Lung (tissue), 11 donors: ENCODE measurements at regions not wholly inside any gene's neighbourhood (a gene's known extent, or its start where the extent isn't known, plus 50 kb on each side); places are given as distances from the start of the nearest gene placed in this dataset.

ENCODE experiments used
- ATAC-seq: fragments of 200-7000 bp; cut with Tn5 transposase; one replicate; pipeline ENCODE4 v1.9.1; 2020; ENCODE audit warnings: moderate number of reproducible peaks; ENCODE audit not compliant: insufficient read depth, low FRiP score
- DNase-seq, 3 donors: peaks; one replicate each; pipeline ENCODE4 v3.0.0-alpha.2; 2013 to 2017
- H3K27ac ChIP-seq, 2 donors: one replicate each; pipeline ENCODE4 v1.5.1; 2013; ENCODE audit warnings: mild to moderate bottlenecking in 2 of 2, moderate library complexity in 2 of 2, control low read depth in 1 of 2, inconsistent platforms in 1 of 2, low read depth in 1 of 2, low read length in 1 of 2
- H3K27me3 ChIP-seq, 3 donors: one replicate each; pipeline ENCODE4 v1.5.1; 2013; ENCODE audit warnings: low read length in 2 of 3; ENCODE audit not compliant: control insufficient read depth in 3 of 3, insufficient read depth in 3 of 3
- H3K36me3 ChIP-seq, 4 donors: one replicate each; pipeline ENCODE4 v1.5.1; 2013; ENCODE audit warnings: low read length in 4 of 4, mild to moderate bottlenecking in 1 of 4, moderate library complexity in 1 of 4; ENCODE audit not compliant: control insufficient read depth in 4 of 4, insufficient read depth in 4 of 4
- H3K4me1 ChIP-seq, 5 donors: one replicate each; pipeline ENCODE4 v1.5.1; 2013; ENCODE audit warnings: low read length in 5 of 5, mild to moderate bottlenecking in 2 of 5, moderate library complexity in 1 of 5; ENCODE audit not compliant: control insufficient read depth in 5 of 5, insufficient read depth in 5 of 5
- H3K4me3 ChIP-seq: one replicate; pipeline ENCODE4 v1.5.1; 2013; ENCODE audit warnings: mild to moderate bottlenecking, control low read depth, moderate library complexity
- H3K9ac ChIP-seq, 2 donors: one replicate each; pipeline ENCODE4 v1.5.1; 2013; ENCODE audit warnings: low read length in 2 of 2, control low read depth in 1 of 2; ENCODE audit not compliant: insufficient read depth in 1 of 2
- H3K9me3 ChIP-seq, 4 donors: one replicate each; pipeline ENCODE4 v1.5.1; 2013; ENCODE audit warnings: low read length in 3 of 4, mild to moderate bottlenecking in 1 of 4, moderate library complexity in 1 of 4; ENCODE audit not compliant: control insufficient read depth in 4 of 4, insufficient read depth in 3 of 4
- WGBS, 2 donors: extraction: QIAGEN DNeasy Blood & Tissue Kit; methylation state at CpG; one replicate each; pipeline ENCODE4 v1.1.7; 2013; 5-methylcytosine and 5-hydroxymethylcytosine counted together
- TF ChIP-seq, protein P1 (sequence below): IDR thresholded peaks from 2 replicates; pipeline ENCODE4 v1.5.1; 2012; ENCODE audit warnings: mild to moderate bottlenecking; ENCODE audit errors: control extremely low read depth, extremely low read depth
- donor health status: control.
- donor health status: control.
- donor health status: Bipolar disorder and iron deficiency.
- donor health status: healthy.
- donor health status: DM: yes; HTN: yes; CAD: no.

DNA sequence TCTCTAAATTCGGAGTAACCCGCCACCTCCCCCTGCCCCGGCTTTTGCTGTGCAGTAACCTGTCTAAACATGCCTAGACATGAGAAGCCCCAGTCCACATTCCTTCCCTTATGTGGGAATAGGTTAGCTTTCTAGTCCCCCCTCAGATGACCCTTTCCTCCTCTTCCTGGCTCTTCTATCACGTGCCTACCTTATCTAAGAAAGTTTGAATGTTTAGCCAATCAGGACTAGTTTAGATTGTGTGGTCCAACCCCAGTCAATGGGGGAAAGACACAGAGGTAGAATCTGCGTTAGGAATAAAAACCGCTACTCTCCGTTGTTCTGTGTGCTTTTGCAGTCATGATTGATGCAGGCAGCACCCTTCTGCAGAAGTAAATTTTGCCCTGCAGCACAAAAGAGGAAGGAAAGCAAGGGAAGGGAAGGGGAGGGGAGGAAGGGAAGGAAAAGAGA is 69.0 kb upstream of the CD93 start:
- Histone ChIP-seq H3K9ac (no peak overlapping the region), H3K36me3 (no peaks in the 10 kb centered on the region), H3K4me1 (peaks cover 0 to 30% (median 3%) of the 10 kb centered on the region in 5 donors), H3K27me3 (no peaks in the 10 kb centered on the region), H3K9me3 (no peaks in the 10 kb centered on the region), H3K27ac (no peak overlapping the region), H3K4me3 (no peak overlapping the region)
- no peak for DNase-seq
- no peak for ATAC-seq
- TF ChIP-seq, protein P1, sequence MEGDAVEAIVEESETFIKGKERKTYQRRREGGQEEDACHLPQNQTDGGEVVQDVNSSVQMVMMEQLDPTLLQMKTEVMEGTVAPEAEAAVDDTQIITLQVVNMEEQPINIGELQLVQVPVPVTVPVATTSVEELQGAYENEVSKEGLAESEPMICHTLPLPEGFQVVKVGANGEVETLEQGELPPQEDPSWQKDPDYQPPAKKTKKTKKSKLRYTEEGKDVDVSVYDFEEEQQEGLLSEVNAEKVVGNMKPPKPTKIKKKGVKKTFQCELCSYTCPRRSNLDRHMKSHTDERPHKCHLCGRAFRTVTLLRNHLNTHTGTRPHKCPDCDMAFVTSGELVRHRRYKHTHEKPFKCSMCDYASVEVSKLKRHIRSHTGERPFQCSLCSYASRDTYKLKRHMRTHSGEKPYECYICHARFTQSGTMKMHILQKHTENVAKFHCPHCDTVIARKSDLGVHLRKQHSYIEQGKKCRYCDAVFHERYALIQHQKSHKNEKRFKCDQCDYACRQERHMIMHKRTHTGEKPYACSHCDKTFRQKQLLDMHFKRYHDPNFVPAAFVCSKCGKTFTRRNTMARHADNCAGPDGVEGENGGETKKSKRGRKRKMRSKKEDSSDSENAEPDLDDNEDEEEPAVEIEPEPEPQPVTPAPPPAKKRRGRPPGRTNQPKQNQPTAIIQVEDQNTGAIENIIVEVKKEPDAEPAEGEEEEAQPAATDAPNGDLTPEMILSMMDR = no peak
- WGBS, 2 donors = 36 to 57% methylated on average over 7 of the region's 7 CpGs

DNA sequence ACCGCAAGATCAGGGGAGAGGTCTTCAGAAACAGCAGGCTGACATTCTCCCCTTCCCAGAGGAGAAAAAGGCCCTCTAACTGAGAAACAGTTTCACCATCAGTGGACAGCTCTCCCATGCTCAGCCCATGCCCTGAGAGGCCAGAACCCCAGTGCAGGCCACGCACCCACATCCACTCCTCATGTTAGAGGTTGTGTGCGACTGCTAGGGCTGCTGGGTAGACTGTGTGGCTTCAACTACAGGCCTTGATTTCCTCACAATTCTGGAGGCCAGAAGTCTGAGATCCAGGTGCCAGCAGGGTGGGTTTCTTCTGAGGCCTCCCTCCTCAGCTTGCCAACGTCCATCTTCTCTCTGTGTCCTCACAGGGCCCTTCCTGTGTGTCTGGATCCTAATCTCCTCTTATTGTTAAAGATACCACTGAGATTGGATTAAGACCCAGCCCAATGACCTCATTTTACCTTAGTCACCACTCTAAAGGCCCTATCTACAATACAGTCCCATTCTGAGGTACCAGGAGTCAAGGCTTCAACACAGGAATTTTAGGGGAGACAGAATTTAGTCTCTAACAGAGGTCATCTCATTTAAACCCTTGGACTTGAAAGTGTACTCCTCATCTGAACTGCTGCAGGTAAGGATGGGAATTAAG is 67.7 kb upstream of the CD93 start:
- Histone ChIP-seq H3K4me1 (peaks cover 0 to 23% (median 0%) of the 10 kb centered on the region in 5 donors), H3K36me3 (no peaks in the 10 kb centered on the region), H3K4me3 (no peak overlapping the region), H3K27ac (peak overlapping the region in 1 of 2 donors; percentile 43), H3K9ac (no peak overlapping the region), H3K27me3 (no peaks in the 10 kb centered on the region), H3K9me3 (no peaks in the 10 kb centered on the region)
- TF ChIP-seq, protein P1 = no peak
- 81 to 89% methylated on average over 4 of the region's 4 CpGs for WGBS, 2 donors
- DNase-seq = no peak
- ATAC-seq = no peak

DNA sequence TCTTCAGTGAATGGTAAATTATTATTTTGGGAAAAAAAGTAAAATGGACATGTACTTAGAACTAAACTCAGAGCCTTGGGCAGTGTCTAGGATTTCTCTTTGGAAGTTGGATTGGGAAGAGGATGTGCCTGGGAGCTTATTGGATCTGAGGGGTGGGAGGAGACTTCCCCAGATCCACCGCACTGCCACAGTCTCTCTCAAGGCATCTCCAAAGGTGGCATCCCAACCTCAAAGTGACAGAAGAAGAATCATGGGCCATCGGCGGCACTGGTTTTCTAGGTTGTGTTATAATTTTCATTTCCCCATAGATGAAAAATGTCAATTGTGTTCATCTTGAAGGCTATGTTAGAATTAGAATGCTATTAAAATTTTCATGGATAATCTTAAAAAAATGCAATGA is 66.8 kb upstream of the CD93 start:
- DNase-seq (no peak), ATAC-seq (no peak)
- Histone ChIP-seq H3K9ac (no peak overlapping the region), H3K9me3 (no peaks in the 10 kb centered on the region), H3K4me3 (no peak overlapping the region), H3K27ac (peak overlapping the region; percentile 66 to 80), H3K36me3 (no peaks in the 10 kb centered on the region), H3K4me1 (peaks cover 0 to 30% (median 1%) of the 10 kb centered on the region in 5 donors), H3K27me3 (no peaks in the 10 kb centered on the region)
- WGBS, 2 donors = 88 to 93% methylated on average over 3 of the region's 3 CpGs
- TF ChIP-seq, protein P1 = no peak
